RWPE2 (cell line): ENCODE measurements at regions not wholly inside any gene's neighbourhood (a gene's known extent, or its start where the extent isn't known, plus 50 kb on each side); places are given as distances from the start of the nearest gene placed in this dataset.

Experiments used
- ATAC-seq: fragments of 200-7000 bp; cut with Tn5 transposase; 3 replicates; pipeline ENCODE4 v1.9.1; 2021; ENCODE audit warnings: low read depth
- DNase-seq: peaks from one replicate; pipeline ENCODE4 v3.0.0-alpha.2; 2020; ENCODE audit warnings: low spot score
- H3K27ac ChIP-seq: fragments of 450-650 bp; 2 replicates; pipeline ENCODE4 v1.5.1; 2017; ENCODE audit warnings: mild to moderate bottlenecking; ENCODE audit not compliant: poor library complexity, severe bottlenecking
- H3K27me3 ChIP-seq: fragments of 250-450 bp; sonication (Bioruptor Pico); 2 replicates; pipeline ENCODE4 v1.5.1; 2021; ENCODE audit warnings: mild to moderate bottlenecking, moderate library complexity; ENCODE audit not compliant: insufficient read depth, poor library complexity, severe bottlenecking
- H3K36me3 ChIP-seq: fragments of 250-450 bp; sonication (Bioruptor Pico); 2 replicates; pipeline ENCODE4 v1.5.1; 2020; ENCODE audit warnings: low read depth, mild to moderate bottlenecking, moderate library complexity
- H3K4me1 ChIP-seq: fragments of 250-450 bp; sonication (Bioruptor Pico); 2 replicates; pipeline ENCODE4 v1.5.1; 2021; ENCODE audit warnings: mild to moderate bottlenecking, moderate library complexity; ENCODE audit not compliant: insufficient read depth, poor library complexity, severe bottlenecking
- H3K4me3 ChIP-seq: fragments of 250-450 bp; sonication (Bioruptor Pico); 2 replicates; pipeline ENCODE4 v1.5.1; 2021; ENCODE audit warnings: mild to moderate bottlenecking, moderate library complexity; ENCODE audit not compliant: severe bottlenecking
- H3K9me3 ChIP-seq: fragments of 250-450 bp; sonication (Bioruptor Pico); 2 replicates; pipeline ENCODE4 v1.5.1; 2021; ENCODE audit warnings: mild to moderate bottlenecking, moderate library complexity; ENCODE audit not compliant: severe bottlenecking
- CTCF ChIP-seq: fragments of 450-650 bp; IDR thresholded peaks from one replicate; pipeline ENCODE4 v1.5.1; 2017; ENCODE audit warnings: mild to moderate bottlenecking, moderate library complexity; ENCODE audit not compliant: poor library complexity, severe bottlenecking

- Histone ChIP-seq H3K4me1 (no peaks in the 10 kb centered on the region), H3K27ac (no peak overlapping the region), H3K9me3 (no peaks in the 10 kb centered on the region), H3K4me3 (no peak overlapping the region), H3K27me3 (no peaks in the 10 kb centered on the region), H3K36me3 (no peaks in the 10 kb centered on the region)
- DNase-seq (no peak), ATAC-seq (no peak)
- no peak for TF ChIP-seq CTCF
These were observed 131.5 kb downstream of the SPATA19 start for GRCh38 chr11:133713844-133714243.

GRCh38 chr11:133713406-133713805, 131.9 kb downstream of the SPATA19 start:
- Histone ChIP-seq H3K4me3 (no peak overlapping the region), H3K4me1 (no peaks in the 10 kb centered on the region), H3K27me3 (no peaks in the 10 kb centered on the region), H3K27ac (no peak overlapping the region), H3K9me3 (no peaks in the 10 kb centered on the region), H3K36me3 (no peaks in the 10 kb centered on the region)
- TF ChIP-seq CTCF = no peak
- DNase-seq (no peak), ATAC-seq (no peak)

GRCh38 chr11:133712051-133712560, 133.2 kb downstream of the SPATA19 start:
- no peaks in the 10 kb centered on the region for H3K36me3 ChIP-seq
- no peak overlapping the region for H3K4me3 ChIP-seq
- no peaks in the 10 kb centered on the region for H3K9me3 ChIP-seq
- H3K4me1 ChIP-seq = no peaks in the 10 kb centered on the region
- H3K27me3 ChIP-seq = no peaks in the 10 kb centered on the region
- DNase-seq (no peak), ATAC-seq (no peak)
- TF ChIP-seq CTCF = no peak
- no peak overlapping the region for H3K27ac ChIP-seq

GRCh38 chr11:133711545-133711944, 133.8 kb downstream of the SPATA19 start:
- TF ChIP-seq CTCF = no peak
- H3K27ac ChIP-seq = no peak overlapping the region
- H3K4me1 ChIP-seq = no peaks in the 10 kb centered on the region
- H3K36me3 ChIP-seq = no peaks in the 10 kb centered on the region
- H3K4me3 ChIP-seq = no peak overlapping the region
- H3K9me3 ChIP-seq = no peaks in the 10 kb centered on the region
- DNase-seq (no peak), ATAC-seq (no peak)
- no peaks in the 10 kb centered on the region for H3K27me3 ChIP-seq

GRCh38 chr11:133710681-133711240, 134.6 kb downstream of the SPATA19 start:
- DNase-seq (no peak), ATAC-seq (no peak)
- H3K4me3 ChIP-seq = no peak overlapping the region
- no peak overlapping the region for H3K27ac ChIP-seq
- no peaks in the 10 kb centered on the region for H3K4me1 ChIP-seq
- H3K27me3 ChIP-seq = no peaks in the 10 kb centered on the region
- no peaks in the 10 kb centered on the region for H3K9me3 ChIP-seq
- H3K36me3 ChIP-seq = no peaks in the 10 kb centered on the region
- TF ChIP-seq CTCF = no peak
